Brain pericyte (primary cell): ENCODE measurements at regions not wholly inside any gene's neighbourhood (a gene's known extent, or its start where the extent isn't known, plus 50 kb on each side); places are given as distances from the start of the nearest gene placed in this dataset.

Source experiments
- DNase-seq: peaks from one replicate; pipeline ENCODE4 v3.0.0-alpha.2; 2012; ENCODE audit warnings: low read depth, low spot score

DNA sequence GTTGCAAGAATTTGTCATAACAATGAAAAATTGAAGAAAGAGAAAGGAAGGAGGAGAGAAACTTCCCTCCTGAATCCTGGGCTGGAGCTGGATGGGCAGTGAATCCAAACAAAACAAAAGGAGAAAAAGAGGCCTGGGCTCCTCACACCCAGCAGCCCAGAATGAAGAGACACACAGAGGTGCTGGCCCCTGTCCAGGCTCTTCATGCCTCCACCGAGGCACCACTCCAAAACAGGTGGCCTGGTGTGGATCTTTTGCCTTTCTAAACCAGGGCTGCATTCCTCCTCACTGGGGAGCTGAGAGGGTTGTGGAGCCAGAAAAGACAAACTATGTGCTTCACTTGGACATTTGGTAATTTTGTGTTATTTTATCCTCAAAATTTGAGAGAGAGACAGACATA, 76.0 kb downstream of the FAM124B start:
- DNase-seq: no peak

DNA sequence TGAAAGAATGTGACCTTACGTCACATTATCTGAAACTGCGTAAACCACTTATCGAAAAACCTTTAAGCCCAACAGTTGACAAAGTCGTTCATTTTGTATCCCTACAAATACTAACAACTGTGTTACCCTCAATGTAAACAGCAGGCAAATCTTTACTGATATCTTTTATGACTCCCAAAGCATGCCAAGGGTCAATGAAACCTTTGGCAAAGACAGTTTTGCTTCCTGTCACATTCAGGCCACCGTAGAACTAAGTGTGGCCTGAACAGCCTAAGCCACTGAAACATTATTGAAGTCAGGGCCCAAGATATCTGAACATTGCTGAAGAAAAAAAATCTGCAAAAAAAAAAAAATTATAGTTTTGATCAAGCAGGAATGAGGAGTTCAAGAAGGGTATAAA, 77.3 kb downstream of the FAM124B start:
- no peak for DNase-seq

DNA sequence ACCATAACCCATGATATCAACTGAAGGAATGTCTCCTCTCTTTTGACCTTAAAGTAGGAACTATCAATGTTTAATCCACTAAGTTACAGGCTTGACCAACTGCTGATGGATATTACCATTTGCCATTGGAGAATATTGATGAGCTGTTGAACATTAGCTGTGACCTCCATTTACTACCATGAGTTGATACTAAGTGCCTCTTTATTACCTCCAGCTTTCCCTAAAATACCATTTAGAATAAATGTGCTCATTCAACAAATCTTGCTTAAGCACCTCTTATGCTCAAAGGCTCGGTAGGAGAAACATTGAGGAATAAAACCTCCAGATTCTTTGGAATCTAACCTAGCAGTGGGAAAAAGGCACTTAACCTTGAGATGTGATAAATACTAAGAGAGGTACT, 81.2 kb downstream of the FAM124B start:
- DNase-seq: no peak

DNA sequence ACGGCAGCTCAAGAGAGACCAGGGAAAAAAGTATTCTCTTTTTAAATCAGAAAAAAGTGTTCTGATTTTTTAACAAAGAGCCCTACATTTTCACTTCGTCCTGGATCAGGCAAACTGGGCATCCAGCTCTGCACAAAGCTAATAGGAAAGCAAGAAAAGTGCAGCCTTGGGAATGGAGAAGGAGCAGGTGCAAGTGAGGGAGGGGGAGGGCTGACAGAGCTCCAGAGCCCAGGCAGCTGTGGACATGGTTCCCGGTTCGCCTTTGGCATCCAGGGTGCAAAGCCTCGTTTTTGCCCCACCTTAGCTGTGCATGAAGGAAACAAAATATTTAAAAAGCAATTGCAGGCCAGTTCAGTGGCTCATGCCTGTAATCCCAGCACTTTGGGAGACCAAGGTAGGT, 82.2 kb downstream of the FAM124B start:
- DNase-seq: no peak

- DNase-seq: no peak
These were observed 89.2 kb downstream of the FAM124B start for GRCh38 chr2:224312741-224313140.

DNA sequence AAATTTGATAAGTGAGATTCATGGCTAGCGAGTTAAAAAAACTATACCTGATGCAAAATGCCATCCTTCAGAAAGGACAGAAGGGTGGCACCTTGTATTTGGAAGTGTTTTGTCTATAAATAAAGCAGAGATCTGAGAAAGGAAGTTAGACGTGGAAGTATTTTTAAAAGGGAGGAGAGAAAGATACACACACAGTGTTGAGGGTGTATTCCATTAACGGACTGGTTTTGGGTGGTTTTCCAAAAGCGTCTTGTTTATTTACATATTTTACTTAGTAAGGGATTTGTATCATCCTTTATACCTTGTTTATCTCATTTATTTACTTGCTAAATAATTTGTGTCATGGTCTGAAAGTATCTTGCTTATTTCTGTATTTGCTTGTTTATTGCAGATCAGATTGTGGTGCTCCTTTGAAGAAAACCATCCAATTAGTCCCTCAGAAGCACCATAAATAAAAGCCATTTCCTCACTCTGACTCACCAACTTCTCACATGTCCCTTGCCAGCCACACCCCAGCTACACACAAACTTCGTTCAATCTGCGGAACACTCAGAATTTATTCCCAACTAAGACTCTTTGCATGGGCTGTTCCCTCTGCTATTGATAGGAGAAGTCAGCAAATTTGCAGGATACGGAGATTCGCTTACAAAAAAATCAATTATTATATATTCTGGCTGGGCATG, 90.8 kb downstream of the FAM124B start:
- DNase-seq: no peak

DNA sequence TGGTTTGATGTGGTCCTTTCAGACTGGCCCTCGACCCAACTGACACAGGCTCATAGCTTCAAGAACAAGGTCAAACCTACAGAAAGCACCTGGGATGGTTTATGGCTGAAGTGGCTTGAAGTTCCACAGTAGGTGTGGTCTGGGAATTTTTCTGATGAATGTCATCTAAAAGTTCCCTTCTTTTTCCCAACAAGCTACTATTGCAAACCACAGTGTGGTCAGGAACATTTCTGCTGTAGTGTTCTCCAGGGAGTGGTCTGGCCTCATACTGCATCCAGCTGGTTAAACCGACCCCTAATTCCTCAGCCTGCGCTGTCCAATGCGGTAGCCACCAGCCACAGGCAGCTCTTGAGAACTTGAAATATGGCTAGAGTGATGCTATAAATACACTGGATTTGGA, 92.7 kb downstream of the FAM124B start:
- DNase-seq: no peak

DNA sequence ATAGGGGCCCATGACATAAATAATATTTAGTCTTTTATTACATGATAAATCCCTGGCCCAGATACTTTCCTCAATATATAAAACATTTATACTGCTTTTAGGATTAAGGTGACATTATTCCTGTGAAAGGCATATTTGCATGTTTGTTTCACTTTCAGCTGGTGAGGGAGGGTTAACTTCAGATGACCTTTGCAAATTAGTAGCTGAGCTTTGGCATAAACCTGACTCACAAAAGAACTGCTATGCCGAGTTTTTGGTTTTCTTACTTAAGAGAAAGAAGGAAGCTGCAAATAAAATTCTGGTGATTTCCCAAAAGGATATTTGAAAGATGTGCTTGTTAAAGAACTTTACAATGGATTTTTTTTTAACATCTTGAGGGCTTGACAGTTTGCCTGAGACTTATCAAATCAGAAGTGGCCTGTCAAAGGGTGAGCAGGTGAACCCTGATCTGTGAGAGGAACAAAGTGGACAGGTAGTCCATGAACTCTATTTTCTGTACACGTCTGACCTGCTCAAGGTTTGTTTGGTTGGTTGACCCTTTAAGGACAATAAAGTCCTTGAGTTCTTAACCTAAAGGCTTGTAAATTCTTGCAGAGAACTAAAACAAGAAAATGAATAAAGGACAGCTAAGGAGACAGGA, 93.5 kb downstream of the FAM124B start:
- DNase-seq: no peak

DNA sequence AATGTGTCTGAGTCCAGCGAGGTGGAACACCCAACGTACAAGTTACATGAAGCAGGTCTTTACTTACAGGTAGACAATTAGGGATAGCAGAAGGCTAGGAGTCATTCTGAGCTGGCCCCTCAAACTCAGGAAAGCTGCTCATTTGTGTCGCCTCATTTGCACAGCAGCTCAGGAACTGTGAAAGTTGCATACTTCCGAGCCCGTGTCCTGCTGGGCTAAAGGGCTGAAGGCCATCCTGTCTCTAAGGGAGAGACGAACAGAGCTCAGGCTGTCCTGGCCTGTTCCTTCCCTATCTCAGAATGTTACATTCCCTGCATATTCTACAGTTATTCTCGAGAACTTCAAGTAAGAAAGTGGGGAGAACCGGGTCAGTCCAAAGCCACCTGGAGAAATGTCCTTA, 99.0 kb downstream of the FAM124B start:
- DNase-seq: no peak

DNA sequence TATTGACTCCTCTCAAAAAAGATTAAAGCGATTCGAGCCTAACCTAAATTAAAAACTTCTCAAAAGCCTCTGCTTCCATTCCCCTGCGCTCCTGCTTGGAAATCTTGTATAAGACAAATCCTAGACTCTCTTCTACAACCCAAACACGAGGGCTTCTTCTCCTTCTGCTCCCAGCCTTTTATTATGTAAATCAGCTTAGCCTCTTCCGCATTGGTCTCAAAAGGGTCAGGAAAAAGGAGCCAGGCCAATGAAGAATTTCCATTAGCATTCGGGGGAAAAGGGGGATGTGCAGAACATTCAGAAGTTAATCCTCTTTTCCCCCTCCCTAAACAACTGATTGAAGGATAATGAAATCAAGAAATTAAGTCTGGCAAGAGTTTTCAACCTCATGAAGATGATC, 107.9 kb downstream of the FAM124B start:
- no peak for DNase-seq

DNA sequence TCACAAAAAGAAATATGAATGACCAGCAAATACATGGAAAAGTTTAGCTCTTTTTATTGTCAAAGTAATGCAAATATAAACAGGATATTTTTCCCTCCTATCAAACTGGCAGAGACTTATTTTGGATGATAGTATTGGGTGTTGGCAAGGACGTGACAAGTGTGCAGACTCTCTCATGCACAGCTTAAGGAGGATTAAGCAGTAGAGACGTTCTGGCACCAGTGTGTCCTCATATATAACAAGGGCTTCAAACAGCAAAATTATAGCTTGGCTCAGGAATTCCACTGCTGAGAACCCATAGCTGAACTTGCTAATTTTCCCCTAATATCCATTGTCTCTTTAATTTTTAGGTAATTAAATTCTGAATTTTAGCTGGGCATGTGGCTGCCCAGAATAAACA, 114.4 kb downstream of the FAM124B start:
- DNase-seq: no peak

- DNase-seq: no peak
These were observed 115.0 kb downstream of the FAM124B start for GRCh38 chr2:224286923-224287322.

- DNase-seq: peak; percentile 1
These were observed 117.6 kb downstream of the FAM124B start for GRCh38 chr2:224284134-224284946.

DNA sequence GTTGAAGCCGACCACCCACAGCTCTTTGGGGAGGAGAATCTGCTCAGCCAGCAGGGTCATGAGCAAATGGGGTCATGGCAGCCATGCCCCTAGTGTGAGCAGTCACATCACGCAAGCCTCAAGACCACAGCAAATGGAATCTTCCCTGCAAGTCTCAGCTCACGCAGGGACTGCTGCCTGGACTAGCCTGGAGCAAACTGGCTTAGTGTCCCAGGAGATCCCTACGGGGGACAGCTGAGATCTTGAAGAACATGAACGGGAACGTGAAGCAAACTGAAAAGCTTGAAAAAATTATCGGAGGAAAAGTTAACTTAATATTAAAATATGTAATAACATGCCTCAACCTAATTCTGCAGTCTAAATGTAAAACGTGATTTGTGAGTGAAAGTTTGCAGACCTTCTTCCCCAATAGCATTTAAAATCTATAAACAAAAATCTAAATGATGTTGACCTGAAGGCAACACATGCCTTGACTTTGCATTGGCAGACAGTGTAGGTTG, 118.4 kb downstream of the FAM124B start:
- DNase-seq: no peak

- DNase-seq: no peak
These were observed 120.5 kb downstream of the FAM124B start for GRCh38 chr2:224281374-224281773.

GRCh38 chr2:224278531-224278930, 123.4 kb downstream of the FAM124B start:
- DNase-seq: no peak

GRCh38 chr2:224276251-224276650, 125.7 kb downstream of the FAM124B start:
- DNase-seq: no peak

- DNase-seq: no peak
These were observed 129.5 kb downstream of the FAM124B start for GRCh38 chr2:224272237-224272910.

GRCh38 chr2:224271617-224272236, 130.2 kb downstream of the FAM124B start:
- DNase-seq: no peak

DNA sequence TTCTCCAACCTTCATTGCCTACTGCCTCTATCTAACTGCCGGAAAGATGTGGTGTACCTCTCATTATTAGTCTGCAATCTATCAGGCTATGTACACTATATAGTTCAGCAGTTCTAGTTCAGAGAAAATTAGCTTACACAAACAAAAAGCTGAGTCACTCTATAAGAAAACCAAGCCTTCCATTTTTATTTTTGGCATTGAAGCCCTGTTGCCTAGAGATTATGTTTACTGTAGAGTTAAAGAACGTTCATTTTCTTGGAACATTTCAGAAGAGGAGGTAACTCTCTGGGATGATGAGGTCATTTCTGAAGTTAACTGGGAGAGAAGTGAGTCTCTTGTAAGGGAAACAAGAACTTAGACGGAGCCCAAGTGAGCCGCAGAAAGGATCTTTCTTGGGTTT, 133.5 kb downstream of the FAM124B start:
- DNase-seq: peak; percentile 67

- no peak for DNase-seq
These were observed 137.6 kb downstream of the FAM124B start for GRCh38 chr2:224264259-224264658.
